HEK293 (cell line): ENCODE measurements at regions not wholly inside any gene's neighbourhood (a gene's known extent, or its start where the extent isn't known, plus 50 kb on each side); places are given as distances from the start of the nearest gene placed in this dataset.

Experiments
- CTCF ChIA-PET: fragments of 350-600 bp; formaldehyde crosslinking; extraction: SDS; loops from one replicate; lab custom pipeline; 2021; ENCODE audit warnings: antibody characterized with exemption; lab: Yijun Ruan, JAX
- POLR2A ChIA-PET: fragments of 300-600 bp; formaldehyde crosslinking; extraction: SDS; loops from one replicate; lab custom pipeline; 2020; ENCODE audit warnings: antibody characterized with exemption, inconsistent platforms; lab: Yijun Ruan, JAX
- H3K27ac ChIP-seq: fragments of 200-500 bp; sonication (Bioruptor generic); 2 replicates; pipeline ENCODE4 v1.5.1; 2014; ENCODE audit warnings: low read depth, low read length, control low read depth, inconsistent platforms; ENCODE audit errors: extremely low read depth
- H3K36me3 ChIP-seq, 2 experiments: fragments of 200-500 bp in 1 of 2; sonication (Bioruptor generic) in 1 of 2; 1 replicate in 1 of 2; 2 replicates in 1 of 2; pipeline ENCODE4 v1.5.1; 2014 to 2017; ENCODE audit warnings: inconsistent platforms in 2 of 2, low read length in 2 of 2; ENCODE audit not compliant: control insufficient read depth in 2 of 2, insufficient read depth in 1 of 2
- H3K4me1 ChIP-seq: fragments of 200-500 bp; sonication (Bioruptor generic); 2 replicates; pipeline ENCODE4 v1.5.1; 2014; ENCODE audit warnings: mild to moderate bottlenecking, low read length, inconsistent platforms; ENCODE audit not compliant: control insufficient read depth, insufficient read depth
- H3K4me3 ChIP-seq: 2 replicates; pipeline ENCODE4 v1.5.1; 2011; ENCODE audit warnings: low read depth, mild to moderate bottlenecking, control low read depth, low read length, moderate library complexity
- H3K9me3 ChIP-seq: fragments of 200-500 bp; sonication (Bioruptor generic); 2 replicates; pipeline ENCODE4 v1.5.1; 2014; ENCODE audit warnings: low read depth, low read length, inconsistent platforms; ENCODE audit not compliant: control insufficient read depth, insufficient read depth
- ATF2 ChIP-seq: fragments of 450-650 bp; formaldehyde crosslinking; IDR thresholded peaks from 2 replicates; pipeline ENCODE4 v1.5.1; 2016; ENCODE audit warnings: missing biosample characterization, missing genetic modification characterization, low read depth
- BCL6B ChIP-seq: fragments of 450-650 bp; formaldehyde crosslinking; IDR thresholded peaks from 2 replicates; pipeline ENCODE4 v1.5.1; 2017; ENCODE audit warnings: missing biosample characterization, missing genetic modification characterization
- GFI1B ChIP-seq: fragments of 450-650 bp; formaldehyde crosslinking; IDR thresholded peaks from 2 replicates; pipeline ENCODE4 v1.5.1; 2016; ENCODE audit warnings: missing biosample characterization, missing genetic modification characterization
- GLIS1 ChIP-seq: fragments of 450-650 bp; formaldehyde crosslinking; IDR thresholded peaks from 2 replicates; pipeline ENCODE4 v1.5.1; 2016; ENCODE audit warnings: missing biosample characterization, missing genetic modification characterization
- WT1 ChIP-seq: fragments of 450-650 bp; formaldehyde crosslinking; IDR thresholded peaks from 2 replicates; pipeline ENCODE4 v1.5.1; 2016; ENCODE audit warnings: missing biosample characterization, missing genetic modification characterization
- YY2 ChIP-seq: fragments of 450-650 bp; formaldehyde crosslinking; IDR thresholded peaks from 2 replicates; pipeline ENCODE4 v1.5.1; 2016; ENCODE audit warnings: missing biosample characterization, missing genetic modification characterization
- ZBTB17 ChIP-seq: fragments of 450-650 bp; formaldehyde crosslinking; IDR thresholded peaks from 2 replicates; pipeline ENCODE4 v1.5.1; 2016; ENCODE audit warnings: missing biosample characterization, missing genetic modification characterization
- ZNF146 ChIP-seq: fragments of 450-650 bp; formaldehyde crosslinking; IDR thresholded peaks from 2 replicates; pipeline ENCODE4 v1.5.1; 2016; ENCODE audit warnings: missing biosample characterization, missing genetic modification characterization
- ZNF2 ChIP-seq: fragments of 450-650 bp; formaldehyde crosslinking; IDR thresholded peaks from 2 replicates; pipeline ENCODE4 v1.5.1; 2016; ENCODE audit warnings: missing biosample characterization, missing genetic modification characterization
- ZNF239 ChIP-seq: fragments of 450-650 bp; formaldehyde crosslinking; IDR thresholded peaks from 2 replicates; pipeline ENCODE4 v1.5.1; 2016; ENCODE audit warnings: missing biosample characterization, missing genetic modification characterization
- ZNF248 ChIP-seq: fragments of 450-650 bp; formaldehyde crosslinking; IDR thresholded peaks from 2 replicates; pipeline ENCODE4 v1.5.1; 2017; ENCODE audit warnings: missing biosample characterization, missing genetic modification characterization
- ZNF280D ChIP-seq: fragments of 450-650 bp; formaldehyde crosslinking; IDR thresholded peaks from 2 replicates; pipeline ENCODE4 v1.5.1; 2016; ENCODE audit warnings: missing biosample characterization, missing genetic modification characterization
- ZNF341 ChIP-seq: fragments of 450-650 bp; formaldehyde crosslinking; IDR thresholded peaks from 2 replicates; pipeline ENCODE4; 2016; ENCODE audit warnings: low read depth, missing biosample characterization, missing genetic modification characterization
- ZNF530 ChIP-seq: fragments of 450-650 bp; formaldehyde crosslinking; IDR thresholded peaks from 2 replicates; pipeline ENCODE4 v1.5.1; 2016; ENCODE audit warnings: low read depth, missing biosample characterization, missing genetic modification characterization
- ZNF571 ChIP-seq: fragments of 450-650 bp; formaldehyde crosslinking; IDR thresholded peaks from 2 replicates; pipeline ENCODE4 v1.5.0; 2017; ENCODE audit warnings: missing biosample characterization, missing genetic modification characterization
- ZNF600 ChIP-seq: fragments of 450-650 bp; formaldehyde crosslinking; IDR thresholded peaks from 2 replicates; pipeline ENCODE4 v1.5.1; 2016; ENCODE audit warnings: missing biosample characterization, missing genetic modification characterization
- ZNF677 ChIP-seq: fragments of 450-650 bp; IDR thresholded peaks from 2 replicates; pipeline ENCODE4 v1.5.0; 2018; ENCODE audit warnings: missing biosample characterization, mild to moderate bottlenecking, missing genetic modification characterization, moderate library complexity
- ZNF707 ChIP-seq: fragments of 450-650 bp; formaldehyde crosslinking; IDR thresholded peaks from 2 replicates; pipeline ENCODE4 v1.5.1; 2016; ENCODE audit warnings: missing biosample characterization, missing genetic modification characterization
- ZNF768 ChIP-seq: fragments of 450-650 bp; formaldehyde crosslinking; IDR thresholded peaks from 2 replicates; pipeline ENCODE4 v1.5.1; 2018; ENCODE audit warnings: missing biosample characterization, mild to moderate bottlenecking, missing genetic modification characterization
- ZSCAN16 ChIP-seq: fragments of 450-650 bp; formaldehyde crosslinking; IDR thresholded peaks from 2 replicates; pipeline ENCODE4 v1.5.1; 2016; ENCODE audit warnings: missing biosample characterization, missing genetic modification characterization
- ZSCAN23 ChIP-seq: fragments of 450-650 bp; formaldehyde crosslinking; IDR thresholded peaks from 2 replicates; pipeline ENCODE4 v1.5.1; 2016; ENCODE audit warnings: missing biosample characterization, missing genetic modification characterization
- ZSCAN4 ChIP-seq: fragments of 450-650 bp; formaldehyde crosslinking; IDR thresholded peaks from 2 replicates; pipeline ENCODE4 v1.5.1; 2017; ENCODE audit warnings: missing biosample characterization, missing genetic modification characterization
- ZXDB ChIP-seq: fragments of 450-650 bp; formaldehyde crosslinking; IDR thresholded peaks from 2 replicates; pipeline ENCODE4 v1.5.1; 2016; ENCODE audit warnings: missing biosample characterization, missing genetic modification characterization

- no peak for TF ChIP-seq ZNF571
- no peak for TF ChIP-seq ZNF600
- no peak for TF ChIP-seq ZSCAN4
- TF ChIP-seq YY2 (tag by site-specific recombination) = no peak
- no peak for TF ChIP-seq ZSCAN23 (tag by site-specific recombination)
- TF ChIP-seq ATF2 (tag by site-specific recombination) = no peak
- no peak for TF ChIP-seq ZNF768 (tag by site-specific recombination)
- TF ChIP-seq ZNF239 = no peak
- no peak for TF ChIP-seq ZNF280D
- no peak for TF ChIP-seq ZNF530
- no peak overlapping the region for H3K4me3 ChIP-seq
- H3K9me3 ChIP-seq = no peaks in the 10 kb centered on the region
- H3K4me1 ChIP-seq = no peaks in the 10 kb centered on the region
- ChIA-PET POLR2A (no interaction called here), CTCF (no interaction called here)
- H3K27ac ChIP-seq = no peak overlapping the region
- H3K36me3 ChIP-seq = no peaks in the 10 kb centered on the region
These were observed 203.7 kb upstream of the ITGA4 start for GRCh38 chr2:181253438-181253837.

GRCh38 chr2:181255651-181256050 lies 201.5 kb upstream of the ITGA4 start:
- ChIA-PET CTCF (no interaction called here), POLR2A (no interaction called here)
- TF ChIP-seq ZNF707 (tag by site-specific recombination) (no peak), GFI1B (tag by site-specific recombination) (no peak), ZNF341 (tag by site-specific recombination) (no peak), GLIS1 (no peak), ZBTB17 (no peak), ZXDB (tag by site-specific recombination) (no peak), ZNF677 (no peak), ZSCAN16 (no peak), WT1 (tag by site-specific recombination) (no peak), BCL6B (no peak), ZNF248 (tag by site-specific recombination) (no peak), ZNF146 (tag by site-specific recombination) (no peak), ZNF2 (tag by site-specific recombination) (no peak)
- H3K4me3 ChIP-seq = no peak overlapping the region
- no peak overlapping the region for H3K27ac ChIP-seq
- no peaks in the 10 kb centered on the region for H3K4me1 ChIP-seq
- no peaks in the 10 kb centered on the region for H3K36me3 ChIP-seq
- H3K9me3 ChIP-seq = no peaks in the 10 kb centered on the region
